H1 (cell line): ENCODE measurements at regions not wholly inside any gene's neighbourhood (a gene's known extent, or its start where the extent isn't known, plus 50 kb on each side); places are given as distances from the start of the nearest gene placed in this dataset.
"Not testable (repeated sequence)": the region's sequence is repeated elsewhere in the genome, so short reads cannot be mapped to it uniquely, and the experiment has no call there.

ENCODE experiments used
- CTCF ChIA-PET: fragments of 300-600 bp; sonication (Branson Sonifier 250); formaldehyde crosslinking; loops from one replicate; lab custom pipeline; 2021; ENCODE audit not compliant: partially characterized antibody; lab: Charles Lee
- POLR2A ChIA-PET: fragments of 300-600 bp; sonication (Branson Sonifier 250); formaldehyde crosslinking; loops from one replicate; lab custom pipeline; 2021; ENCODE audit warnings: inconsistent platforms; ENCODE audit not compliant: partially characterized antibody; lab: Charles Lee
- DNase-seq, 2 experiments: peaks; one replicate each; pipeline versions ENCODE4 v3.0.0 to v3.0.0-alpha.2; 2010 to 2022; ENCODE audit warnings: low spot score in 2 of 2, low read depth in 1 of 2, mixed read lengths in 1 of 2
- FAIRE-seq: peaks from 2 replicates; lab custom pipeline; 2011; peaks lifted over from hg19 to GRCh38; lab: Jason Lieb, UNC
- H2AFZ ChIP-seq: 2 replicates; pipeline ENCODE4 v1.8.1; 2012; ENCODE audit warnings: low read length, inconsistent platforms
- H2AK5ac ChIP-seq: 2 replicates; pipeline ENCODE4 v1.6.1; 2013; ENCODE audit warnings: low read depth, low read length
- H2BK120ac ChIP-seq: replicated peaks from 2 replicates; pipeline ENCODE3; 2013; ENCODE audit warnings: low read depth, low read length, inconsistent platforms
- H2BK12ac ChIP-seq: 2 replicates; pipeline ENCODE4 v1.6.1; 2013; ENCODE audit warnings: low read depth, low read length
- H2BK15ac ChIP-seq: 2 replicates; pipeline ENCODE4 v1.6.1; 2013; ENCODE audit warnings: low read length
- H2BK20ac ChIP-seq: 2 replicates; pipeline ENCODE4 v1.6.1; 2013; ENCODE audit warnings: low read length
- H2BK5ac ChIP-seq: 2 replicates; pipeline ENCODE4 v1.6.1; 2013; ENCODE audit warnings: low read depth, low read length
- H3K14ac ChIP-seq: 2 replicates; pipeline ENCODE4 v1.6.1; 2013; ENCODE audit warnings: inconsistent platforms; ENCODE audit not compliant: insufficient read length
- H3K18ac ChIP-seq: 2 replicates; pipeline ENCODE4 v1.6.1; 2013; ENCODE audit warnings: low read length; ENCODE audit errors: extremely low read depth
- H3K23ac ChIP-seq: 2 replicates; pipeline ENCODE4 v1.6.1; 2013; ENCODE audit warnings: inconsistent platforms; ENCODE audit not compliant: insufficient read length
- H3K23me2 ChIP-seq: 2 replicates; pipeline ENCODE4 v1.6.1; 2013; ENCODE audit warnings: low read depth, low read length
- H3K27ac ChIP-seq: 2 replicates; pipeline ENCODE4 v1.6.1; 2011; ENCODE audit warnings: low read depth, low read length, inconsistent platforms
- H3K27me3 ChIP-seq, 4 experiments: replicated peaks in 1 of 4; 1 replicate in 1 of 4; 2 replicates in 3 of 4; pipeline versions ENCODE4 v1.6.1 to v1.8.1; 2011 to 2013; ENCODE audit warnings: low read length in 3 of 4, mild to moderate bottlenecking in 3 of 4, inconsistent platforms in 2 of 4, mixed read lengths in 2 of 4, moderate library complexity in 1 of 4; ENCODE audit not compliant: control insufficient read depth in 3 of 4, insufficient read depth in 3 of 4; ENCODE audit errors: extremely low read depth in 1 of 4
- H3K36me3 ChIP-seq, 4 experiments: 2 replicates each; pipeline versions ENCODE4 v1.6.1 to v1.8.1; 2011 to 2013; ENCODE audit warnings: mild to moderate bottlenecking in 4 of 4, low read length in 3 of 4, moderate library complexity in 2 of 4, control low read depth in 1 of 4, inconsistent platforms in 1 of 4; ENCODE audit not compliant: insufficient read depth in 4 of 4, control insufficient read depth in 2 of 4
- H3K4ac ChIP-seq: replicated peaks from 2 replicates; pipeline ENCODE3; 2013; ENCODE audit warnings: low read length, low read depth, mixed read lengths, inconsistent platforms; ENCODE audit not compliant: insufficient read length
- H3K4me1 ChIP-seq, 4 experiments: replicated peaks in 1 of 4; 1 replicate in 1 of 4; 2 replicates in 3 of 4; pipeline versions ENCODE4 v1.6.1 to v1.8.1; 2011 to 2013; ENCODE audit warnings: low read length in 3 of 4, inconsistent platforms in 2 of 4, mixed read lengths in 1 of 4; ENCODE audit not compliant: insufficient read depth in 4 of 4, control insufficient read depth in 3 of 4
- H3K4me2 ChIP-seq, 2 experiments: 2 replicates each; pipeline versions ENCODE4 v1.6.1 to v1.8.1; 2011 to 2013; ENCODE audit warnings: low read depth in 2 of 2, low read length in 2 of 2, control low read depth in 1 of 2, inconsistent platforms in 1 of 2, mild to moderate bottlenecking in 1 of 2; ENCODE audit not compliant: insufficient read depth in 1 of 2
- H3K4me3 ChIP-seq, 4 experiments: fragments of 200-600, 300-600 bp in 1 of 4; sonication (generic), shearing (Covaris generic), sonication (Bioruptor Twin) in 1 of 4; 2 replicates each; pipeline versions ENCODE4 v1.5.1 to v1.8.1; 2011 to 2016; ENCODE audit warnings: low read length in 4 of 4, low read depth in 3 of 4, control low read depth in 2 of 4, inconsistent platforms in 2 of 4, mild to moderate bottlenecking in 2 of 4, mixed read lengths in 1 of 4, moderate library complexity in 1 of 4; ENCODE audit not compliant: insufficient read depth in 2 of 4; ENCODE audit errors: extremely low read depth in 1 of 4
- H3K56ac ChIP-seq: replicated peaks from 2 replicates; pipeline ENCODE3; 2013; ENCODE audit warnings: low read depth, mild to moderate bottlenecking, mixed read lengths, low read length, inconsistent platforms; ENCODE audit not compliant: insufficient read length
- H3K79me1 ChIP-seq: 2 replicates; pipeline ENCODE4 v1.6.1; 2013; ENCODE audit warnings: low read depth, low read length, control low read depth
- H3K79me2 ChIP-seq, 2 experiments: 2 replicates each; pipeline versions ENCODE4 v1.6.1 to v1.8.1; 2012 to 2013; ENCODE audit warnings: low read length in 2 of 2, mild to moderate bottlenecking in 2 of 2, inconsistent platforms in 1 of 2; ENCODE audit not compliant: insufficient read depth in 2 of 2, control insufficient read depth in 1 of 2
- H3K9ac ChIP-seq, 4 experiments: replicated peaks in 1 of 4; 1 replicate in 1 of 4; 2 replicates in 3 of 4; pipeline versions ENCODE4 v1.6.1 to v1.8.1; 2011 to 2013; ENCODE audit warnings: low read depth in 3 of 4, low read length in 3 of 4, control low read depth in 2 of 4, mild to moderate bottlenecking in 2 of 4, moderate library complexity in 2 of 4, inconsistent platforms in 1 of 4; ENCODE audit errors: extremely low read depth in 1 of 4
- H3K9me3 ChIP-seq, 2 experiments: 2 replicates each; pipeline versions ENCODE4 v1.6.1 to v1.8.1; 2012 to 2013; ENCODE audit warnings: mild to moderate bottlenecking in 2 of 2, moderate library complexity in 2 of 2, control low read depth in 1 of 2, inconsistent platforms in 1 of 2, low read depth in 1 of 2, low read length in 1 of 2, mixed read lengths in 1 of 2; ENCODE audit not compliant: insufficient read depth in 2 of 2
- H4K20me1 ChIP-seq, 2 experiments: replicated peaks in 1 of 2; 2 replicates each; pipeline versions ENCODE3 to v1.8.1; 2011 to 2013; ENCODE audit warnings: inconsistent platforms in 2 of 2, low read length in 2 of 2, mild to moderate bottlenecking in 1 of 2; ENCODE audit not compliant: insufficient read depth in 2 of 2, control insufficient read depth in 1 of 2
- H4K5ac ChIP-seq: 2 replicates; pipeline ENCODE4 v1.6.1; 2013; ENCODE audit warnings: low read length, low read depth, mixed read lengths, inconsistent platforms; ENCODE audit not compliant: insufficient read length
- H4K8ac ChIP-seq: 2 replicates; pipeline ENCODE4 v1.8.0; 2013; ENCODE audit warnings: mild to moderate bottlenecking, moderate library complexity, low read length, inconsistent platforms; ENCODE audit not compliant: insufficient read depth; ENCODE audit errors: extremely low read depth
- H4K91ac ChIP-seq: replicated peaks from 2 replicates; pipeline ENCODE3; 2013; ENCODE audit warnings: low read length, mixed read lengths, inconsistent platforms; ENCODE audit not compliant: insufficient read length
- WGBS, 2 experiments: shearing (Covaris generic) in 1 of 2; methylation state at CpG; one replicate each; pipeline versions ENCODE4 v1.1.6 to v1.1.7; 2013 to 2015; ENCODE audit warnings: low lambda C conversion rate in 2 of 2, mixed read lengths in 2 of 2, inconsistent platforms in 1 of 2, low coverage in 1 of 2, missing lambda C conversion rate in 1 of 2; ENCODE audit not compliant: insufficient replicate concordance in 2 of 2, insufficient coverage in 1 of 2, insufficient read length in 1 of 2; ENCODE audit errors: extremely low coverage in 1 of 2, missing lambda C conversion rate in 1 of 2; 5-methylcytosine and 5-hydroxymethylcytosine counted together

GRCh38 chr3:125822175-125822574, 146.8 kb upstream of the ROPN1B start:
- H2BK5ac ChIP-seq, H3K79me2 ChIP-seq, H3K23me2 ChIP-seq, H2AFZ ChIP-seq, H3K79me1 ChIP-seq, FAIRE-seq, H3K9ac ChIP-seq, H3K4ac ChIP-seq, H4K8ac ChIP-seq, H3K27me3 ChIP-seq, H4K91ac ChIP-seq, H3K18ac ChIP-seq, CTCF ChIA-PET, H3K4me2 ChIP-seq, H2AK5ac ChIP-seq, H3K56ac ChIP-seq, H3K27ac ChIP-seq, H3K14ac ChIP-seq, POLR2A ChIA-PET, H3K9me3 ChIP-seq, DNase-seq, H3K36me3 ChIP-seq, H2BK15ac ChIP-seq, H3K4me3 ChIP-seq, H4K5ac ChIP-seq, H3K23ac ChIP-seq, H4K20me1 ChIP-seq, H2BK12ac ChIP-seq, H2BK20ac ChIP-seq, H2BK120ac ChIP-seq, H3K4me1 ChIP-seq: not testable (repeated sequence)
- WGBS, 2 experiments = 73% methylated on average over 5 of the region's 5 CpGs; no CpG with 5 or more reads in 1 of the 2 experiments

- H4K91ac ChIP-seq, H3K36me3 ChIP-seq, H3K56ac ChIP-seq, H3K23ac ChIP-seq, H2BK15ac ChIP-seq, H4K20me1 ChIP-seq, H3K4ac ChIP-seq, CTCF ChIA-PET, H3K27me3 ChIP-seq, H4K8ac ChIP-seq, H3K9me3 ChIP-seq, H3K4me1 ChIP-seq, H4K5ac ChIP-seq, H3K4me3 ChIP-seq, H2BK12ac ChIP-seq, H3K79me2 ChIP-seq, FAIRE-seq, H3K79me1 ChIP-seq, H2BK120ac ChIP-seq, H3K27ac ChIP-seq, H2BK20ac ChIP-seq, H3K4me2 ChIP-seq, H2AFZ ChIP-seq, H3K14ac ChIP-seq, H2AK5ac ChIP-seq, H3K9ac ChIP-seq, POLR2A ChIA-PET, H3K18ac ChIP-seq, H3K23me2 ChIP-seq, DNase-seq, H2BK5ac ChIP-seq: not testable (repeated sequence)
- WGBS, 2 experiments = 85% methylated on average over 2 of the region's 2 CpGs; no CpG with 5 or more reads in 1 of the 2 experiments
Observed at GRCh38 chr3:125831005-125831750, 137.8 kb upstream of the ROPN1B start.
